SK-N-SH (cell line): ENCODE measurements at regions not wholly inside any gene's neighbourhood (a gene's known extent, or its start where the extent isn't known, plus 50 kb on each side); places are given as distances from the start of the nearest gene placed in this dataset.
A peak's percentile ranks its signal among the peaks of the same experiment; 100 is the strongest.

Experiments used
- CTCF ChIP-seq: fragments of 200-600 bp; sonication (generic); IDR thresholded peaks from 2 replicates; pipeline ENCODE4 v1.6.1; 2017; ENCODE audit warnings: antibody characterized with exemption, mild to moderate bottlenecking, moderate library complexity
- FOXM1 ChIP-seq: IDR thresholded peaks from 2 replicates; pipeline ENCODE4 v1.4.0; 2012; ENCODE audit warnings: low read depth, mild to moderate bottlenecking

GRCh38 chr3:154584041-154584440 lies 154.1 kb upstream of the GPR149 start:
- TF ChIP-seq FOXM1 (no peak), CTCF (0 out of 2 replicates have a peak, but pooled peaks have one; percentile 10)
